Uterus (tissue), 2 donors: ENCODE measurements at regions not wholly inside any gene's neighbourhood (a gene's known extent, or its start where the extent isn't known, plus 50 kb on each side); places are given as distances from the start of the nearest gene placed in this dataset.

ENCODE experiments used
- CTCF ChIP-seq, 4 experiments: fragments of 200-600 bp in 2 of 4; fragments of 450-650 bp in 2 of 4; sonication (generic) in 2 of 4; IDR thresholded peaks; one replicate each; pipeline ENCODE4 v1.5.1; 2016 to 2019; ENCODE audit warnings: antibody characterized with exemption in 4 of 4, mild to moderate bottlenecking in 2 of 4, moderate library complexity in 1 of 4
- POLR2A ChIP-seq, 2 donors: fragments of 450-650 bp; IDR thresholded peaks; one replicate each; pipeline ENCODE4 v1.6.1; 2016; ENCODE audit warnings: antibody characterized with exemption in 2 of 2, mild to moderate bottlenecking in 1 of 2, moderate library complexity in 1 of 2

DNA sequence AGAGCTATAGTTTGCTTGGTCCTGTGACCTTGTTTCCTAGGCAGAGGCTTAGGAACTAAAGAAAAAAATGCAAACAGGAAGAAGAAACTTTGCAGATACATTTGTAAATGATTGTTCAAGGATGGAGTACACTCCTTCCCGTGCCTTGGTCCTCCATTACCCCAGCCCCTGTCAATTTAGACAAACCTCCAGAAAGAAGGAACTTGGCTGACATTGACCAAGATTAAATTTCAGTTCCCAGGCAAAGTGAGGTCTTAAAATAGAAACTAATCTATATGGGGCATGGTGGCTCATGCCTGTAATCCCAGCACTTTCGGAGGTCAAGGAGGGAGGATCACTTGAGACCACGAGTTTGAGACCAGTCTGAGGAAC lies 179.9 kb upstream of the FN1 start:
- TF ChIP-seq CTCF (IDR thresholded peaks at IDR 0.05): no peak
- no peak for TF ChIP-seq POLR2A (IDR thresholded peaks at IDR 0.05)
